GM12874 (cell line): ENCODE measurements at regions not wholly inside any gene's neighbourhood (a gene's known extent, or its start where the extent isn't known, plus 50 kb on each side); places are given as distances from the start of the nearest gene placed in this dataset.

ENCODE experiments used
- TF ChIP-seq, protein P1 (sequence below): IDR thresholded peaks from 2 replicates; pipeline ENCODE4 v1.5.1; 2011; ENCODE audit warnings: low read depth, mild to moderate bottlenecking, control low read depth, low read length, moderate library complexity; ENCODE audit not compliant: insufficient read depth

DNA sequence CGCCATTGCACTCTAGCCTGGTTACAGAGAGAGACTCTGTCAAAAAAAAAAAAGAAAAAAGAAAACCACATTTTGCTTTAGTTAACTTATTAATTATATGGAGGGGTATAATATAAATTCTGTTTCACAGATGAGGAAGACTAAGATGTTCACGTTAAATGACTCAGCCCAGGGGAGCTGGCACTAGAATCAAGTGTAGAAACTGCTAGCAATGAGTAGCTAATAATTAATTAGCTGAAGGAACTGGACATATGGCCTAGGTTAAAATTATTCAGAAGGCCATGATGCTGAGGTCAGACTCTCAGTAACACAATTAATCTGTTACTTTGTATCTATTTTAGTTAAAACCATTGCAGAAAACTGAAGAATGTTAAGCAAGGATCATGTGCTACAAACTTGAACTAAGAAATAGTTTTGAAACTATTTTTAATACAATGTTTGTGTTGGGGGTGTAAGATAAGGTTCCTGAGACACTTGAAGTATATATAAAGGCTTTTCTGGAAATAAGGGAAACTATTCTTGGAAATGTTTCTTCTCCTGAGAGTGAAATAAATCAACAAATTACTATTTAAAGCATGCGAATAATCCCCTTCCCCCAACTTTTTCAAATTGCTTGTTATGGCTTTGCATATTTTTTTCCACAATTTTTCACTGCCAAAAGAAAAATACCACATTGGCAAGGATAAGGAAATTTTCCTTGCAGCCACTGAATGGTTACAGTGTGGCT is 589.3 kb downstream of the SOX5 start:
- TF ChIP-seq, protein P1, sequence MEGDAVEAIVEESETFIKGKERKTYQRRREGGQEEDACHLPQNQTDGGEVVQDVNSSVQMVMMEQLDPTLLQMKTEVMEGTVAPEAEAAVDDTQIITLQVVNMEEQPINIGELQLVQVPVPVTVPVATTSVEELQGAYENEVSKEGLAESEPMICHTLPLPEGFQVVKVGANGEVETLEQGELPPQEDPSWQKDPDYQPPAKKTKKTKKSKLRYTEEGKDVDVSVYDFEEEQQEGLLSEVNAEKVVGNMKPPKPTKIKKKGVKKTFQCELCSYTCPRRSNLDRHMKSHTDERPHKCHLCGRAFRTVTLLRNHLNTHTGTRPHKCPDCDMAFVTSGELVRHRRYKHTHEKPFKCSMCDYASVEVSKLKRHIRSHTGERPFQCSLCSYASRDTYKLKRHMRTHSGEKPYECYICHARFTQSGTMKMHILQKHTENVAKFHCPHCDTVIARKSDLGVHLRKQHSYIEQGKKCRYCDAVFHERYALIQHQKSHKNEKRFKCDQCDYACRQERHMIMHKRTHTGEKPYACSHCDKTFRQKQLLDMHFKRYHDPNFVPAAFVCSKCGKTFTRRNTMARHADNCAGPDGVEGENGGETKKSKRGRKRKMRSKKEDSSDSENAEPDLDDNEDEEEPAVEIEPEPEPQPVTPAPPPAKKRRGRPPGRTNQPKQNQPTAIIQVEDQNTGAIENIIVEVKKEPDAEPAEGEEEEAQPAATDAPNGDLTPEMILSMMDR = no peak

DNA sequence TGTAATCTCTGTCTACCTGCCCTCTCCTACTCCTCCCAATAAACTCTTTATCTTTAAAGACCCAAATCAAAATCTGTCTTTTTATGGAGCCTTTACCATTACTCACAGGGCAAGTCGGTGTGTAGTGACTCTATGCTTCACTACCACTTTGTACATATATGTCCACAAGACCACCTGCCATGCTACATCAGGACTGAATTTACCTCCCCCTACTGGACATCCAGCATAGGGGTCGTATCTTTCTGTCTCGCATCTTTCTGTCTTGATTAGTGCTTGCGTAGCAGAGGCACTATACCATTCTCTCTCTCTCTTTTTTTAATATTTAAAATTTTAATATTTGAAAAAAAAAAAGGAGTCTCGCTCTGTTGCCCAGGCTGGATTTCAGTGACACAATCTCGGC is 587.5 kb downstream of the SOX5 start:
- TF ChIP-seq, protein P1 = no peak; the same call in 1 of the 2 replicates

DNA sequence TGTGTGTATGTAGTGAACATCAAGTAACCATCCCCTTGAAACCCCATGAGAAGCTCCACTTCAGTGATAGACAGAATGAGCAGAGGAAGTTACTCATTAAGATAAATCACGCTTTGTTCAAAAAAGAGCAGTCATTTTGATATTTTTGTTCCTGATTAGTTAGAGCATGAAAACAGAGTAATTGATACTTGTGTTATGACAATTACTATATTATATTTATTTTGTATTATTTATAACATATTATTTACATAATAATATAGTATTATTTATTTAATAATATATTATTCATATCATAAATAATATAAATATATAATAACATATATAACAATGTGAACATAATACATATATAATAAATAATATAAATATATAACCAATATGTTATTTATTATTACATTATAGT is 580.9 kb downstream of the SOX5 start:
- TF ChIP-seq, protein P1 = no peak

DNA sequence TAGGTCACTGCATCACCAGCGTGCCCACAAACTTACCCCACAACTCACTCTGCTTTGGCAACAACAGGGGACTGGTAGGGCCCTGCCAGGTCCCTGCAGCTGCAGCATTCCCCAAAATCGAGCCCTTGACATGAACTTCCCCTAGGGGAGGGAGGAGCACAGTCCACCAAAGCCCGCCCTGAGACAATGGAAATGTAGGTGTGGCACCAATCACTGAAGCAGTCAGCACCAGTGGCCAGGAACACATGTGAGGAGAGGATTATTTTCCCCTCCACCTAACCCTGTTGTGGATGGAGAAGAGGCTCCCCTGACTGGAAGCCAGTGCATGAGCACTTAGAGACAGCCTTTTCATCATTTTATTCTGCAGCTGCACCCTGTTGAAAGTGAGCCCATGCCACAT is 573.8 kb downstream of the SOX5 start:
- TF ChIP-seq, protein P1 = no peak

DNA sequence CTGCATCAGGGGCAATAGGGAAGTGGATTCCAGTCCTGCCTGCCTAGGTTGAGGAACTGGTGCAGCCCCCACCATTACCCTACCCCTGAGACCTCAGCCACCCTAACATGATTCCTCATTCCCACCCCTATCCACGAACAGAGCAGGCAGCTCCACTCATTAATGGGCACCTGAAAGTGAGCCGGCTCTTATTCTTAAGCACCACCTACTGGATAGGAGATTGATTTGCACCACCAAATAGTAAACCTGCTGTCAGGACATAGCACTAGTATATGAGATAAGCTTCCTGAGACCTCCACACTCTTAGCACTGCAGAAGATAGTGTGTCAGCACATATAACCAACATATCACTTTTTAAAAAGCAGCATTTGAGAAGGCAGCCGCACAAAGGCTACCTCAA is 573.2 kb downstream of the SOX5 start:
- TF ChIP-seq, protein P1 = no peak

DNA sequence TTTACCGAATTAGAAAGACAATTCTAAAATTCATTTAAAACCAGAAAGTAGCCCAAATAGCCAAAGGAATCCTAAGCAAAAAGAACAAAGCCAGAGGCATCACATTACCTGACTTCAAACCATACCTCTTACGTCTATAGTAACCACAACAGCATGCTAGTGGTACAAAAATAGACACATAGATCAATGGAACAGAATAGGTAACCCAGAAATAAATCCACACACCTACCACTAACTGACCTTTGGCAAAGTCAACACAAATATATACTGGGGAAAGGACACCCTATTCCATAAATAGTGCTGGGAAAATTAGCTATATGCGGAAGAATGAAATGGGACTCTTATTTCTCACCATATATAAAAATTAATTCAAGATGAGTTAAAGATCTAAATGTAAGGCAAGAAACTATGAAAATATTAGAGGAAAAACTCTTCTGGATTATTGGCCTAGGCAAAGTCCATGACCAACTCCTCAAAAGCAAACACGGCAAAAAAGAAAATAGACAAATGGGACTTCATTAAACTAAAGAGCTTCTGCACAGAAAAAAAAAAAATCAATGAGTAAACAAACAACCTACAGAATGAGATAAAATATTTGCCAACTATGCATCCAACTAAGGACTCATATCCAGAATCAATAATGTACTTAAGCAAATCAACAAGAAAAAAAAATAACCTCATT is 568.9 kb downstream of the SOX5 start:
- TF ChIP-seq, protein P1 = no peak

DNA sequence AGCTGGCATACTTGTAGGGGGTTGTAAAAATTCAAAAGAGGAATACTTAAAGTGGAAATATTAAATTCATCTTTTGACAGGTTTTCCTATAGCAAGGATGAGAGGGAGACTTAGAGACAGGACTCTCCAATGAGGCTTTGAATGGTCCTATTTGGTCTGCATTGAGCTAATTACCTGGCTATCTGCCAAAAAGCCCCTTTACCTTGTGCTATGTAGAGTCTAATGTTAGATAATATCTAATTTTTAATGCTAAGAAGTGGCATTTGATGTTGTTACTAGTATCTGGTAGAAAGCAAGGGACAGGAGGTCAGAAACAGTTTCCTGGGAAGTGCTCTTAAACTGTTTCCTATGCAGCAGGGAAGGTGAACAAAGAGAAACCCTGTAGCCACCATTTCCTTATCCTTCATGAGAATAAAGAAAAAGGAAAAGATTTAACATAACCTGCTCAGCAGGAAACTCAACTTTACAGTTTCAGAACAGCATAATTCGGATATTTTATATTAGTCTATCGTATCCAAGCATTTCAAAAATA is 550.0 kb downstream of the SOX5 start:
- TF ChIP-seq, protein P1 = no peak
